Endothelial cell of umbilical vein (primary cell): ENCODE measurements at regions not wholly inside any gene's neighbourhood (a gene's known extent, or its start where the extent isn't known, plus 50 kb on each side); places are given as distances from the start of the nearest gene placed in this dataset.

Experiments used
- BruUV-seq: library from RNA; stranded (reverse); fragments of 400-500 nt; replicated peaks from 2 replicates; lab custom pipeline; 2021; lab: Mats Ljungman, UMichigan
- CTCF ChIA-PET: fragments of 300-600, 350-600 bp; sonication (Branson Sonifier 250); formaldehyde crosslinking; loops from one replicate; lab custom pipeline; 2021; ENCODE audit warnings: antibody characterized with exemption, inconsistent platforms; lab: Charles Lee
- POLR2A ChIA-PET: fragments of 300-600, 350-600 bp; sonication (Branson Sonifier 250); formaldehyde crosslinking; loops from one replicate; lab custom pipeline; 2021; ENCODE audit warnings: antibody characterized with exemption, inconsistent platforms; lab: Charles Lee
- DNase-seq: peaks from one replicate; pipeline ENCODE4 v3.0.0-alpha.2; 2011; ENCODE audit warnings: low read depth, low spot score
- FAIRE-seq: peaks from 2 replicates; lab custom pipeline; 2011; peaks lifted over from hg19 to GRCh38; lab: Jason Lieb, UNC
- H2AFZ ChIP-seq: 2 replicates; pipeline ENCODE4 v1.6.0; 2012; ENCODE audit warnings: low read depth, low read length, control low read depth, inconsistent platforms
- H3K27ac ChIP-seq: 2 replicates; pipeline ENCODE4 v1.5.1; 2011; ENCODE audit warnings: low read depth, mild to moderate bottlenecking, control low read depth, low read length, moderate library complexity; ENCODE audit not compliant: insufficient read depth
- H3K27me3 ChIP-seq, 2 experiments: 2 replicates each; pipeline versions ENCODE4 v1.6.0 to v1.6.1; 2011; ENCODE audit warnings: low read length in 2 of 2, mixed read lengths in 1 of 2; ENCODE audit not compliant: control insufficient read depth in 2 of 2, insufficient read depth in 2 of 2
- H3K36me3 ChIP-seq, 2 experiments: 2 replicates in 1 of 2; 3 replicates in 1 of 2; pipeline ENCODE4 v1.5.1; 2011; ENCODE audit warnings: low read length in 2 of 2, mild to moderate bottlenecking in 1 of 2, moderate library complexity in 1 of 2; ENCODE audit not compliant: control insufficient read depth in 2 of 2, insufficient read depth in 2 of 2; ENCODE audit errors: extremely low read depth in 1 of 2
- H3K4me1 ChIP-seq: 3 replicates; pipeline ENCODE4 v1.5.1; 2011; ENCODE audit warnings: mild to moderate bottlenecking, low read length; ENCODE audit not compliant: control insufficient read depth, insufficient read depth; ENCODE audit errors: extremely low read depth
- H3K4me2 ChIP-seq: 2 replicates; pipeline ENCODE4 v1.6.1; 2011; ENCODE audit warnings: low read length, control low read depth, mixed read lengths; ENCODE audit not compliant: insufficient read depth
- H3K4me3 ChIP-seq, 3 experiments: fragments of 200-600 bp in 1 of 3; sonication (generic), shearing (Covaris generic) in 1 of 3; replicated peaks in 1 of 3; 2 replicates each; pipeline ENCODE4 v1.5.1; 2011 to 2016; ENCODE audit warnings: control low read depth in 3 of 3, low read length in 3 of 3, mild to moderate bottlenecking in 2 of 3, inconsistent platforms in 1 of 3, low read depth in 1 of 3, moderate library complexity in 1 of 3; ENCODE audit not compliant: insufficient read depth in 1 of 3
- H3K79me2 ChIP-seq: 2 replicates; pipeline ENCODE4 v1.6.0; 2012; ENCODE audit warnings: low read length, inconsistent platforms; ENCODE audit not compliant: control insufficient read depth, insufficient read depth
- H3K9ac ChIP-seq: replicated peaks from 2 replicates; pipeline ENCODE3; 2011; ENCODE audit warnings: low read length, control low read depth; ENCODE audit not compliant: insufficient read depth; ENCODE audit errors: extremely low read depth
- H3K9me1 ChIP-seq: replicated peaks from 3 replicates; pipeline ENCODE4 v1.6.0; 2011; ENCODE audit warnings: mild to moderate bottlenecking, low read length; ENCODE audit not compliant: control insufficient read depth, insufficient read depth; ENCODE audit errors: extremely low read depth
- H3K9me3 ChIP-seq: replicated peaks from 2 replicates; pipeline ENCODE4 v1.5.1; 2012; ENCODE audit warnings: low read length, inconsistent platforms; ENCODE audit not compliant: control insufficient read depth, insufficient read depth
- H4K20me1 ChIP-seq: replicated peaks from 2 replicates; pipeline ENCODE3; 2011; ENCODE audit warnings: mild to moderate bottlenecking, low read length; ENCODE audit not compliant: control insufficient read depth, insufficient read depth; ENCODE audit errors: extremely low read depth
- CTCF ChIP-seq, 2 donors: IDR thresholded peaks; 1 replicate in 1 of 2; 2 replicates in 1 of 2; pipeline ENCODE4 v1.5.1; 2011; ENCODE audit warnings: low read length in 2 of 2, mild to moderate bottlenecking in 2 of 2, moderate library complexity in 2 of 2, control low read depth in 1 of 2, inconsistent platforms in 1 of 2, low read depth in 1 of 2; ENCODE audit not compliant: insufficient read depth in 1 of 2; ENCODE audit errors: extremely low read depth in 1 of 2
- EZH2 ChIP-seq: IDR thresholded peaks from 2 replicates; pipeline ENCODE4 v1.6.1; 2012; ENCODE audit warnings: borderline replicate concordance, low read depth, mild to moderate bottlenecking, moderate library complexity, low read length, inconsistent platforms; ENCODE audit not compliant: severe bottlenecking
- FOS ChIP-seq: IDR thresholded peaks from 2 replicates; pipeline ENCODE4 v1.6.1; 2011; ENCODE audit warnings: mild to moderate bottlenecking, low read length, moderate library complexity, borderline replicate concordance; ENCODE audit not compliant: insufficient read depth
- GATA2 ChIP-seq: IDR thresholded peaks from 2 replicates; pipeline ENCODE4 v1.7.0; 2011; ENCODE audit warnings: low read depth, mild to moderate bottlenecking, moderate library complexity, mixed read lengths, low read length; ENCODE audit not compliant: insufficient read length, insufficient read depth
- JUN ChIP-seq: IDR thresholded peaks from 2 replicates; pipeline ENCODE4 v1.6.1; 2011; ENCODE audit warnings: borderline replicate concordance, low read depth; ENCODE audit not compliant: insufficient read length, insufficient read depth
- MAX ChIP-seq: IDR thresholded peaks from 2 replicates; pipeline ENCODE4 v1.6.1; 2011; ENCODE audit not compliant: insufficient read depth, insufficient read length
- MYC ChIP-seq: IDR thresholded peaks from one replicate; pipeline ENCODE4 v1.6.1; 2011; ENCODE audit warnings: mild to moderate bottlenecking, low read depth, low read length
- POLR2A ChIP-seq: IDR thresholded peaks from 2 replicates; pipeline ENCODE4 v1.6.1; 2012; ENCODE audit warnings: low read depth, mild to moderate bottlenecking, control low read depth, low read length
- POLR2AphosphoS5 ChIP-seq: IDR thresholded peaks from 2 replicates; pipeline ENCODE4 v1.6.1; 2012; ENCODE audit warnings: low read depth, mild to moderate bottlenecking, control low read depth, low read length, moderate library complexity; ENCODE audit not compliant: insufficient read depth
- dilution Hi-C: fragments of 300-500 bp; cut with MboI; formaldehyde crosslinking; loops from one replicate; pipeline ENCODE4 v1.15.0; 2019; ENCODE audit warnings: low sequenced_read_pairs; ENCODE audit not compliant: extremely low pct_ligation_motif_present
- intact Hi-C: fragments of 100-400 bp; cut with micrococcal nuclease; formaldehyde crosslinking; loops from one replicate; pipeline ENCODE4 v1.10.0; 2022

GRCh38 chr2:19507137-19507536, 148.7 kb upstream of the OSR1 start:
- BruUV-seq: no TSS peak
- H3K9me1 ChIP-seq: no peaks in the 10 kb centered on the region
- TF ChIP-seq CTCF (IDR thresholded peaks at IDR 0.05; ENCODE audit: extremely low read depth in 1 of 2, insufficient read depth in 1 of 2, low read depth in 1 of 2, low read length in 2 of 2) (no peak), EZH2 (no peak), GATA2 (no peak), JUN (no peak), MYC (no peak), POLR2A (no peak), FOS (no peak), POLR2AphosphoS5 (no peak), MAX (no peak)
- no peak overlapping the region for H2AFZ ChIP-seq
- no peaks in the 10 kb centered on the region for H3K36me3 ChIP-seq
- no peaks in the 10 kb centered on the region for H3K9me3 ChIP-seq
- dilution Hi-C loops (no loop called here), intact Hi-C loops (loop anchor here (10.0 kb wide), 1 partner anchor 102 kb away; no protein-coding TSS in a partner anchor)
- FAIRE-seq: no peak
- H3K4me1 ChIP-seq: no peaks in the 10 kb centered on the region
- no peak overlapping the region for H3K4me3 ChIP-seq
- no peaks in the 10 kb centered on the region for H3K27me3 ChIP-seq
- no peak for DNase-seq
- H3K79me2 ChIP-seq: no peaks in the 10 kb centered on the region
- no peak overlapping the region for H3K4me2 ChIP-seq
- POLR2A ChIA-PET: no interaction called here
- no peaks in the 10 kb centered on the region for H4K20me1 ChIP-seq
- H3K27ac ChIP-seq: no peak overlapping the region
- CTCF ChIA-PET: no interaction called here
- no peak overlapping the region for H3K9ac ChIP-seq
